ENCODE measurements at regions not wholly inside any gene's neighbourhood (a gene's known extent, or its start where the extent isn't known, plus 50 kb on each side); places are given as distances from the start of the nearest gene placed in this dataset.

GRCh38 chr6:22752522-22752921 is 183.2 kb downstream of the HDGFL1 start:
- H4K91ac ChIP-seq (ENCODE audit: insufficient read depth, low read depth, low read length) = no peak overlapping the region
- H2BK5ac ChIP-seq (ENCODE audit: low read depth, low read length, poor library complexity, severe bottlenecking) = no peak overlapping the region
- in situ Hi-C loops (cut with MboI; ENCODE audit: low sequenced_read_pairs) = no loop called here
- H2BK15ac ChIP-seq (ENCODE audit: low read depth, low read length) = no peak overlapping the region
- H4K20me1 ChIP-seq (ENCODE audit: insufficient read depth, low read length) = no peaks in the 10 kb centered on the region
- no peak overlapping the region for H3K14ac ChIP-seq (replicated peaks; ENCODE audit: low read depth, low read length)
- ATAC-seq (ENCODE audit: low read depth) = no peak
- H2BK20ac ChIP-seq (ENCODE audit: low read depth, low read length) = no peak overlapping the region
- no peak overlapping the region for H2AK9ac ChIP-seq (replicated peaks; ENCODE audit: low read depth, low read length, poor library complexity)
- no peak overlapping the region for H3K9ac ChIP-seq (ENCODE audit: low read depth, low read length)
- H3K23ac ChIP-seq (ENCODE audit: low read depth, low read length) = no peak overlapping the region
- no peak overlapping the region for H3K4me3 ChIP-seq (ENCODE audit: insufficient read depth, low read depth, low read length)
- H3K56ac ChIP-seq (ENCODE audit: extremely low read depth, insufficient read depth, low read length) = no peak overlapping the region
- H3K9me1 ChIP-seq (ENCODE audit: insufficient read depth, low read length) = 0 out of 2 replicates have a peak, but pooled peaks cover 3% of the 10 kb centered on the region
- dilution Hi-C loops (cut with HindIII; ENCODE audit: low sequenced_read_pairs, unreplicated experiment) = no loop called here
- no peak overlapping the region for H2AK5ac ChIP-seq (ENCODE audit: low read depth, low read length)
- no CpG with 5 or more reads among the region's 2 CpGs for WGBS, 2 experiments (ENCODE audit: extremely low coverage in 2 of 2, insufficient read length in 1 of 2)
- no peak overlapping the region for H3K18ac ChIP-seq (ENCODE audit: low read depth, low read length)
- peaks cover 5% of the 10 kb centered on the region; the same call in 1 of the 2 replicates for H3K4me1 ChIP-seq (ENCODE audit: control insufficient read depth, insufficient read depth, low read length)
- no peak overlapping the region for H2AFZ ChIP-seq (replicated peaks; ENCODE audit: low read length, poor library complexity)
- no peak overlapping the region for H2BK120ac ChIP-seq (ENCODE audit: low read depth, low read length)
- H3K4me2 ChIP-seq (ENCODE audit: low read depth, low read length) = no peak overlapping the region
- no peak overlapping the region for H3K27ac ChIP-seq (ENCODE audit: insufficient read depth, low read length)
- no TSS peak for BruUV-seq (replicated peaks)
- H4K5ac ChIP-seq (ENCODE audit: low read depth, low read length) = no peak overlapping the region
- DNase-seq = no peak
- CTCF ChIA-PET = interaction anchor here (0.7 kb wide), 2 partner anchors 12 to 635 kb away, joined by 3 read pairs; no protein-coding TSS in a partner anchor
- TF ChIP-seq MAFK (IDR thresholded peaks at IDR 0.05; ENCODE audit: low read depth, low read length) (no peak), POLR2A (IDR thresholded peaks at IDR 0.05; ENCODE audit: low read depth, low read length) (no peak), RCOR1 (IDR thresholded peaks at IDR 0.05; ENCODE audit: insufficient replicate concordance, low read length) (no peak), MXI1 (IDR thresholded peaks at IDR 0.05; ENCODE audit: borderline replicate concordance, low read depth, low read length) (no peak), BHLHE40 (IDR thresholded peaks at IDR 0.05; ENCODE audit: low read depth, low read length) (no peak), CHD1 (IDR thresholded peaks at IDR 0.05; ENCODE audit: low read depth, low read length) (no peak), SMC3 (IDR thresholded peaks at IDR 0.05; ENCODE audit: low read depth, low read length) (no peak), FOS (IDR thresholded peaks at IDR 0.05; ENCODE audit: low read depth, low read length) (no peak), RFX5 (IDR thresholded peaks at IDR 0.05; ENCODE audit: low read depth, low read length) (no peak), NFE2L2 (IDR thresholded peaks at IDR 0.05; ENCODE audit: low read depth, low read length) (no peak), CTCF (conservative IDR thresholded peaks at IDR 0.05; ENCODE audit: low read depth, low read length) (no peak), CEBPB (IDR thresholded peaks at IDR 0.05; ENCODE audit: low read depth, low read length) (no peak), MAZ (IDR thresholded peaks at IDR 0.05; ENCODE audit: borderline replicate concordance, low read depth, low read length) (no peak), ELK1 (IDR thresholded peaks at IDR 0.05; ENCODE audit: borderline replicate concordance, low read depth, low read length) (no peak), USF2 (IDR thresholded peaks at IDR 0.05; ENCODE audit: low read depth, low read length) (no peak), RAD21 (IDR thresholded peaks at IDR 0.05; ENCODE audit: low read length) (no peak)
- H3K36me3 ChIP-seq (ENCODE audit: control insufficient read depth, insufficient read depth, low read length) = no peaks in the 10 kb centered on the region
- intact Hi-C loops (cut with micrococcal nuclease) = loop anchor here (10.0 kb wide), 1 partner anchor 122 kb away; no protein-coding TSS in a partner anchor
- no peak overlapping the region for H4K8ac ChIP-seq (ENCODE audit: low read depth in 2 of 2, low read length in 2 of 2)
- H3K79me1 ChIP-seq (ENCODE audit: low read depth in 1 of 2, low read length in 2 of 2) = no peaks in the 10 kb centered on the region
- POLR2A ChIA-PET (ENCODE audit: unreplicated experiment) = no interaction called here
- H3K9me3 ChIP-seq (ENCODE audit: control insufficient read depth, insufficient read depth, low read length) = no peaks in the 10 kb centered on the region; the same call in 1 of the 2 replicates
- no peak overlapping the region for H3K4ac ChIP-seq (ENCODE audit: low read depth, low read length)
- no peaks in the 10 kb centered on the region for H3K27me3 ChIP-seq (ENCODE audit: control insufficient read depth, insufficient read depth, low read length)
